Thyroid gland (tissue), 4 donors: ENCODE measurements at regions not wholly inside any gene's neighbourhood (a gene's known extent, or its start where the extent isn't known, plus 50 kb on each side); places are given as distances from the start of the nearest gene placed in this dataset.

Source experiments
- DNase-seq, 2 donors: peaks; one replicate each; pipeline ENCODE4 v3.0.0-alpha.2; 2019
- H3K27ac ChIP-seq, 3 donors: fragments of 200-600 bp; sonication (generic); 1 replicate in 2 of 3; 2 replicates in 1 of 3; pipeline ENCODE4 v1.5.1; 2016 to 2019; ENCODE audit warnings: mild to moderate bottlenecking in 1 of 3, moderate library complexity in 1 of 3
- H3K27me3 ChIP-seq: fragments of 200-600 bp; sonication (generic); one replicate; pipeline ENCODE4 v1.5.1; 2019
- H3K36me3 ChIP-seq, 2 donors: fragments of 200-600 bp; sonication (generic); one replicate each; pipeline ENCODE4 v1.5.1; 2016 to 2019
- H3K4me1 ChIP-seq, 2 donors: fragments of 200-600 bp; sonication (generic); one replicate each; pipeline ENCODE4 v1.5.1; 2017 to 2019
- H3K4me3 ChIP-seq, 3 donors: fragments of 200-600 bp; sonication (generic); replicated peaks in 1 of 3; 1 replicate in 2 of 3; 2 replicates in 1 of 3; pipeline ENCODE4 v1.5.1; 2016; ENCODE audit warnings: mild to moderate bottlenecking in 1 of 3
- H3K9me3 ChIP-seq: fragments of 200-600 bp; sonication (generic); one replicate; pipeline ENCODE4 v1.5.1; 2017
- CTCF ChIP-seq, 6 experiments: fragments of 200-600 bp in 3 of 6; fragments of 450-650 bp in 3 of 6; sonication (generic) in 3 of 6; IDR thresholded peaks; one replicate each; pipeline ENCODE4 v1.5.1; 2016 to 2019; ENCODE audit warnings: antibody characterized with exemption in 6 of 6, mild to moderate bottlenecking in 2 of 6, inconsistent platforms in 1 of 6, moderate library complexity in 1 of 6
- POLR2A ChIP-seq, 2 donors: fragments of 450-650 bp; IDR thresholded peaks; one replicate each; pipeline ENCODE4 v1.6.1; 2017; ENCODE audit warnings: antibody characterized with exemption in 2 of 2, mild to moderate bottlenecking in 2 of 2, moderate library complexity in 1 of 2
- WGBS, 2 donors: methylation state at CpG; one replicate each; pipeline ENCODE4 v1.1.5; 2017; 5-methylcytosine and 5-hydroxymethylcytosine counted together
- intact Hi-C: fragments of 100-400 bp; cut with DNase I; formaldehyde crosslinking; loops from one replicate; pipeline ENCODE4 v1.15.1; 2023

- H3K4me1 ChIP-seq = no peaks in the 10 kb centered on the region
- no peaks in the 10 kb centered on the region for H3K27me3 ChIP-seq
- no peak overlapping the region for H3K27ac ChIP-seq
- TF ChIP-seq POLR2A (IDR thresholded peaks at IDR 0.05) (no peak), CTCF (IDR thresholded peaks at IDR 0.05) (no peak)
- intact Hi-C loops = no loop called here
- DNase-seq = no peak
- no peaks in the 10 kb centered on the region for H3K36me3 ChIP-seq
- H3K9me3 ChIP-seq = no peaks in the 10 kb centered on the region
- no peak overlapping the region for H3K4me3 ChIP-seq
Observed at GRCh38 chr3:55300701-55301100, 186.4 kb downstream of the WNT5A start.

GRCh38 chr3:55297706-55298105 lies 189.4 kb downstream of the WNT5A start:
- H3K9me3 ChIP-seq = no peaks in the 10 kb centered on the region
- TF ChIP-seq POLR2A (IDR thresholded peaks at IDR 0.05) (no peak), CTCF (IDR thresholded peaks at IDR 0.05) (no peak)
- H3K27me3 ChIP-seq = no peaks in the 10 kb centered on the region
- H3K27ac ChIP-seq = no peak overlapping the region
- DNase-seq = no peak
- intact Hi-C loops = no loop called here
- 68 to 69% methylated on average over 5 of the region's 5 CpGs for WGBS, 2 donors
- peaks cover 0 to under 1% of the 10 kb centered on the region in 2 donors for H3K4me1 ChIP-seq
- no peak overlapping the region for H3K4me3 ChIP-seq
- no peaks in the 10 kb centered on the region for H3K36me3 ChIP-seq

GRCh38 chr3:55297245-55297644 lies 189.9 kb downstream of the WNT5A start:
- no peaks in the 10 kb centered on the region for H3K9me3 ChIP-seq
- H3K27me3 ChIP-seq = no peaks in the 10 kb centered on the region
- H3K36me3 ChIP-seq = no peaks in the 10 kb centered on the region
- H3K4me3 ChIP-seq = no peak overlapping the region
- WGBS, 2 donors = 83 to 89% methylated on average over 2 of the region's 2 CpGs
- intact Hi-C loops = no loop called here
- TF ChIP-seq POLR2A (IDR thresholded peaks at IDR 0.05) (no peak), CTCF (IDR thresholded peaks at IDR 0.05) (no peak)
- DNase-seq = no peak
- no peak overlapping the region for H3K27ac ChIP-seq
- H3K4me1 ChIP-seq = peaks cover 0 to 5% of the 10 kb centered on the region in 2 donors

- TF ChIP-seq CTCF (IDR thresholded peaks at IDR 0.05) (no peak), POLR2A (IDR thresholded peaks at IDR 0.05) (no peak)
- Histone ChIP-seq H3K36me3 (no peaks in the 10 kb centered on the region), H3K4me1 (peaks cover 0 to 6% of the 10 kb centered on the region in 2 donors), H3K27ac (no peak overlapping the region), H3K9me3 (no peaks in the 10 kb centered on the region), H3K27me3 (no peaks in the 10 kb centered on the region), H3K4me3 (no peak overlapping the region)
- WGBS, 2 donors = 88 to 94% methylated on average over 1 of the region's 1 CpG
- no peak for DNase-seq
- intact Hi-C loops = no loop called here
Observed at GRCh38 chr3:55296791-55297190, 190.3 kb downstream of the WNT5A start.

- TF ChIP-seq CTCF (IDR thresholded peaks at IDR 0.05) = no peak
- TF ChIP-seq POLR2A (IDR thresholded peaks at IDR 0.05) = no peak
- no peaks in the 10 kb centered on the region for H3K27me3 ChIP-seq
- H3K27ac ChIP-seq = no peak overlapping the region
- 90 to 98% methylated on average over 2 of the region's 2 CpGs for WGBS, 2 donors
- intact Hi-C loops = no loop called here
- no peak for DNase-seq
- no peaks in the 10 kb centered on the region for H3K9me3 ChIP-seq
- peaks cover 0 to 6% of the 10 kb centered on the region in 2 donors for H3K4me1 ChIP-seq
- no peaks in the 10 kb centered on the region for H3K36me3 ChIP-seq
- H3K4me3 ChIP-seq = no peak overlapping the region
Observed at GRCh38 chr3:55296030-55296429, 191.1 kb downstream of the WNT5A start.
